Pons (tissue), 1 donor: ENCODE measurements at regions not wholly inside any gene's neighbourhood (a gene's known extent, or its start where the extent isn't known, plus 50 kb on each side); places are given as distances from the start of the nearest gene placed in this dataset.
"Not testable (repeated sequence)": the region's sequence is repeated elsewhere in the genome, so short reads cannot be mapped to it uniquely, and the experiment has no call there.

ENCODE experiments used
- DNase-seq: peaks from one replicate; pipeline ENCODE4 v3.0.0-alpha.2; 2016; ENCODE audit warnings: low spot score

DNA sequence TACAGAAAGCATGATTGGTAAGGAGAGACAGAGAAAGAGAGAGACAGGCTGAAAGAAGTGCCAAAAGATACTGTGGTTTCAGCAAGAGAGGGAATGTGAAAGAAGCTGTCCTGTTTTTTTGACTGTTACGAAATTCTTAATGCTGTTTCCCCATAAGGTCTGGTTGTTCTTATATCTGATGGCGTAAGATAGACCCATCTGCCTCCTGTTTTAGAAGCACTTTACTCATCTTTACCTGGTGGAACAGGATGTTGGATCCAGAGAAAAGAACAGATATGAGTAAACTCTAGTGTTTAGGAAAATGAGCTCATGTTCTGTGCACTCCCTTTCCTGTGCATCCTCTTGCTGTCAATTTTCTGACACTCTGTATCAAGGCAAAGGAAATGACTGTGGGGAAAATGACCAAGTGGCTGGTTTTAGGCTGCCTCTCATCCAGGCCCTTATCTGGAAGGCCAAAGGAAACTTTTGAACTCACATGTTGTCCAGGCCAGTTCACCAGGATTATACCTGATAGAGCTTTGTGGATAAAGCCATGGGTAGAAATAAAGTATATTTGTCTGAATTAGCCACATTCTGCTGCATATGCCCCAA lies 311.7 kb upstream of the HTR2C start:
- no peak for DNase-seq

DNA sequence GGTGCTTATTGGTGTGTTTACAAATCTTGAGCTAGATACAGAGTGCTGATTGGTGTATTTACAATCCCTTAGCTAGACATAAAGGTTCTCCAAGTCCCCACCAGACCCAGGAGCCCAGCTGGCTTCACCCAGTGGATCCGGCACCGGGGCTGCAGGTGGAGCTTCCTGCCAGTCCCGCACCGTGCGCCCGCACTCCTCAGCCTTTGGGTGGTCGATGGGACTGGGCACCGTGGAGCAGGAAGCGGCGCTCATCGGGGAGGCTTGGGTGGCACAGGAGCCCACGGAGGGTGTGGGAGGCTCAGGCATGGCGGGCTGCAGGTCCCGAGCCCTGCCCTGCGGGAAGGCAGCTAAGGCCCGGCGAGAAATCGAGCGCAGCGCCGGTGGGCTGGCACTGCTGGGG lies 313.5 kb upstream of the HTR2C start:
- DNase-seq = not testable (repeated sequence)

DNA sequence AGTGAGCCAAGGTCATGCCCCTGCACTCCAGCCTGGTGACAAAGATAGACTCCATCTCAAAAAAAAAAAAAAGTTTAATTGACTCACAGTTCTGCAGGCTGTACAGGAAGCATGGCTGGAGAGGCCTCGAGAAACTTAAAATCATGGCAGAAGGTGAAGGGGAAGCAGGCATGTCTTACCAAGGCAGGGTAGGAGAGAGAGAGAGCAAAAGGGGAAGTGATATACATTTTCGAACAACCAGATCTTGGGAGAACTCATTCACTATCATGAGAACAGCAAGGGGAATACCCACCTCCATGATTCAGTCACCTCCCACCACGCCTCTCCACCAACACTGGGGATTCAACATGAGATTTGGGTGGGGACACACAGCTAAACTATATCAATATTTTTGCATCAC lies 315.2 kb upstream of the HTR2C start:
- no peak for DNase-seq

DNA sequence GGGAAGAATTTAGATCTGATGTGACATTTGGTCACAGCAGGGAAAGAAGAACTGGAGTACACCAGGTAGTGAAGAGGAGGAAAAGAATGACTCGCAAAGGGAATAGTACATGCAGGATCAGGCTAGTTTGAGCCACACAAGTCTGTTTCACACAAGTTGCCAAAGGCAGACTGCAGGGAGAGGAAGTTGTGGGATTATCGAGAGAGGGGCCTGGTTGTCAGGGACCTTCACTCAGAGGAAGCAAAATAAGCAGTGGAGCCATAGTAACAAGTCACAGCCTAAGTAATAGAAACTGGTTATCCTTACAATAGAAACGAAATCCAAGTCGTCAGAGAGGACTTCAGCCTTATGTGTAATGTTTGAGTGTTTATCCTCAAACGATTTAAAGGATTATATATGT lies 316.7 kb upstream of the HTR2C start:
- DNase-seq = peak; percentile 0

DNA sequence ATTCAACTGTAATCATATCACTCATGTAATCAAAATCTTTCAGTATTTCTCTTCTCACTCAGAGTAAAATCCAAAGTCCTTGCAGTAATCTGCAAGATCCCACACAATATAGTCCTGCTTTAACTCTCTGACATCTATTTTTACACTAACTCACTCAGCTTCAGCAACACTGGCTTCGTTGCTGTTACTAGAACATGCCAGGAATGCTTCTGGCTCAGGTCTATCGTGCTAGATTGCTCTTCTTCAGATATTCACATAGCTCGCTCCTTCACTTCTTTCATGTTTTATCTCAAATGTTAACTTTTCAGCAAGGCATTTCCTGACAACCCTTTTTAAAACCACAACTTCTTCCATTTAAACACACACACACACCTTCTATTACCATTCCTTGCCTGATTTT lies 331.7 kb upstream of the HTR2C start:
- no peak for DNase-seq

DNA sequence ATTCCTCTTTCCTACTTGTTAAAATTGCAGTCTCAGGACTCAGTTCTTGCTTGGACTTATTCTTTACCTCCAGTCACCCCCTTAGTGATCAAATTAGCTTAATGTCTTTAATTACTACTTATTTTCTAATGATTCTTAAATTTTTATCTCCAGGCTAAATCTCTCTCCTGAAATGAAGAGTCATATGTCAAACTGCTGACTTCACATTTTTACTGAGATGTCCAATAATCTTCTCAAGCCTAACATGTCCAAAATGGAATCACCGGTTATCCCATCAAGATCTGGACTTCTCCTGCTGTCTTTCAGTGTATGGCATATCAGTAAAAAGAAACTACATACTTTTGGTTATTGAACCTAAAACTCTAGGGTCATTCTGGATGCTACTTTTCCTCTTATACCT lies 332.3 kb upstream of the HTR2C start:
- no peak for DNase-seq

DNA sequence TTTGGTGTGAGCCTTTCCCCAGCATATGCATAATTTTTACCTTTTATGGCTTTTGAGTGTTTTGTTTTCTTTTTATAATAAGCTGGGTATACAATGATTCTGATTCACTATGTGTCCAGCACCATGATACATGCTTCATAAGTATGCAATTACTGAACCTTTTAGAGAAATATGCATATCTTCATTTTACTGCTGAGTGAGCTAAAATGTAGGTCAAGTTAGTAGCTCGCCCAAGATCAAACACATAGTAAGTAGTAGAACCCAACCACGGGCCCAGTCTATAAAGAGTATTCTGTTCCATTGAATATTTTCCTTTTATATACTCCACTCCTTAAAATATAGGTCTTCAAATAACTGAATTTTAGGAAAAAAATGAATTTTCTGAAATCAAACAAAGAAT lies 362.4 kb upstream of the HTR2C start:
- no peak for DNase-seq

DNA sequence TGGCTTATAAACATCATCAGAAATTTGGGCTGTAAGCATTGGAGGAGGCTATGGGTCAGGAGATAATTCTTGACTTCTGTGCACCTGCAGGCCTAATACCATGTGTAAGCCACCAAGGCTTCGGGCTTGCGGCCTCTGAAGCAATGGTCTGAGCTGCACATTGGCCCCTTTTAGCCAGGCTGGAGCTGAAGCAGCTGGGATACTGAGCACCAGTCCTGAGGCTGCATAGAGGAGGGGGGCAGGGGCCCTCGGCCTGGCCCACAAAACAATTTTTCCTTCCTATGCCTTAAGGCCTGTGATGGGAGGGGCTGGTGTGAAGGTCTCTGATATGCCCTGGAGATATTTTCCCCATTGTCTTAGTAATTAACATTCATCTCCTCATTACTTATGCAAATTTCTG lies 373.0 kb upstream of the HTR2C start:
- DNase-seq = no peak

DNA sequence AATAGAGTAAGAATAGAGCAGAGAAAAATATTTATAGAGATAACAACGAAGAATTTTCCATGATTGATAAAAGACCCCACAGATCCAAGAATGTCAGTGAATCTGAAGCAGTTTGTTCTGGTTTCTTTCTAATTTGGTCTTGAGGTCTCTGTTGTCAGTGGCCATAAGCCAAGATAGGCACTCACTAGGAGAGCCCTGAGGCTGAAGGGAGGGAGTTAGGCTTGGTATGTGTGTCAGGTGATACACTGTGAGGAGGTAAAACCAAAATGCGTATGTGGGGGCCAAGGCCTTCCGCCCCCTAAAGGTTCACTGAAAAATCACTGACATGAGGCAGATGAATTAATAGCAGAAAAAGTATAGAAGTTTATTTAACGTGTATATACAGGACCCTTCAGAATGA lies 382.3 kb upstream of the HTR2C start:
- DNase-seq = no peak

DNA sequence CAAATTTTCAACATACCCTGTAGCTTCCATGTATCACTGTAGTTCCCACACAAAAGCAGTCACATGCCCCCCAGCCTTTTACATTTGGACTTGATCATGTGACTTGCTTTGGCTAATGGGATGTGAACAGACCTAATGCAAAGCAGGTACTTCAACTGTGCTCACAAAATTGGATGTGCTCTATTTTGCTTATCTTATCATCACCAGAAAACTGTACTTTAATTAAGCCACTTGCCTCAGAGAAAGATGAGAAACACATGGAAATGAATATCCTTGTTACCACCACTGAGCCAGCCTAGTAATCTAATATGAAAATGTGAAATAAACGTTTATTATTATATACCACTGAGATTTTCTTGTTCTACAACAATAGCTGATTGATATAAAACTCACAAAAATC lies 402.7 kb upstream of the HTR2C start:
- no peak for DNase-seq

DNA sequence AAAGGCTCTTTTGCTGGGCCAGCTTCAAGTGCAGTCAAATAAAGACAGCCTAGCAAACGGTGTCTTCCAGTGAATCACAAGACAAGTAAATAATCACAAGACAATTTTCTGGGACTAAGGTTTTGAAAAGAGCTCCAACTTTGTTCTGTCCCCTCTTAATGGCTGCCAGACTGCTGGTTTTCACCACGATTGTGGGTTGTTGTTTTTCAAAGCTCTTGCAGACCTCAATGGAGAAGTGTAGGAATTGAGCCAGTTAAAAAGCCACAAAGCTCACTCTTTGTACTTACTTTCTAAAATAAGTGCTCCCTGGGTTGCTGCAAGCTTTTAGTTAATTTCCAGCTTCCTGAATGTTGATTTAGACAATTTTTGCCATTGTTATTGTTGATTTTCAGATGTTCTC lies 405.8 kb upstream of the HTR2C start:
- no peak for DNase-seq

DNA sequence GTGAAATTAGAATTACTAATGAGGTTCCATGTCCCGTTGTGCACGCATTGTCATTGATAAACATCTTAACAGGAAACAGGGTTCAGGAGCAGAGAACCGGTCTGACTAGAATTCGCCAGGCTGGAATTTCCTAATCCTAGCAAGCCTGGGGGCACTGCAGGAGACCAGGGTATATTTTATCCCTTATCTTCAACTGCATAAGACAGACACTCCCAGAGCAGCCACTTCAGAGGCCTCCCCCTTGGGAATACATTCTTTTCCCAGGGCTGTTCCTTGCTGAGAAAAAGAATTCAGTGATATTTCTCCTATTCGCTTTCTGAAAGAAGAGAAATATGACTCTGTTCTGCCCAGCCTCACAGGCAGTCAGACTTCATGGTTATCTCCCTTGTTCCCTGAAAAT lies 416.6 kb upstream of the HTR2C start:
- DNase-seq = not testable (repeated sequence)

DNA sequence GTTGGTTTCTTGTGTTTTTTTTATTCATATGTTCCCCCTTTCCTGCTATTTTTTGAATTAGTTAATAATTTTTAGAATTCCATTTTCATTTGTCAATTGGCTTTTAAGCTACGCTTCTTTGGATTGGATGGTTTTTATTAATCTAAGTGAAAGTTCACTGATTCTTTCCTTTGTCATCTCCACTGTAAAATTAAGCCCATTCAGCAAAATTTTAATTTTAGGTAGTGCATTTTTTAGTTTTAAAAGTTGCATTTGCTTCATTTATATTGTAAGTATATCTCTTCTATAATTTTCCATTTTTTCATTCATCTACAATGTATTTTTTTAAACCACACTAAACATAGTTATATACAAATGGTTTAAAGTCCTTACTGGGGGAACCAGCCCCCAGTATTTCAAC lies 417.3 kb upstream of the HTR2C start:
- DNase-seq = no peak

DNA sequence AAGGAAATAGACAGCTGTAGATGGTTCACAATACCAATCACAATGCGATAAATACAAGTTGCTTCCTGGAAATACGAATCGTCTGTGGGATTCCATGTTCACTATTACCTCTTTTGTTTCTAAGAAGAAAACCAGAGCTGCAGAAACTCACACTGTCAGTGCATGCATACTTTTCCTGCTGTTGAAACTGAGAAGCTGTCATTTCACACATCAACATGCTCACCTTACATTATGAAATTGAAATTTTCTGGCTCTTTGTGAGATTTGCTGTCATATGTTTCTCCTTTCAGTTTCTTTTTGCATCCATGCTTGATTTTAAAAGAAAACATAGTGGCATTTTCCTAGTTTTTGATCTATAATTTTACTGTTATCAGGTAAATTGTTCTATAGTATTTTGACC lies 418.3 kb upstream of the HTR2C start:
- no peak for DNase-seq

DNA sequence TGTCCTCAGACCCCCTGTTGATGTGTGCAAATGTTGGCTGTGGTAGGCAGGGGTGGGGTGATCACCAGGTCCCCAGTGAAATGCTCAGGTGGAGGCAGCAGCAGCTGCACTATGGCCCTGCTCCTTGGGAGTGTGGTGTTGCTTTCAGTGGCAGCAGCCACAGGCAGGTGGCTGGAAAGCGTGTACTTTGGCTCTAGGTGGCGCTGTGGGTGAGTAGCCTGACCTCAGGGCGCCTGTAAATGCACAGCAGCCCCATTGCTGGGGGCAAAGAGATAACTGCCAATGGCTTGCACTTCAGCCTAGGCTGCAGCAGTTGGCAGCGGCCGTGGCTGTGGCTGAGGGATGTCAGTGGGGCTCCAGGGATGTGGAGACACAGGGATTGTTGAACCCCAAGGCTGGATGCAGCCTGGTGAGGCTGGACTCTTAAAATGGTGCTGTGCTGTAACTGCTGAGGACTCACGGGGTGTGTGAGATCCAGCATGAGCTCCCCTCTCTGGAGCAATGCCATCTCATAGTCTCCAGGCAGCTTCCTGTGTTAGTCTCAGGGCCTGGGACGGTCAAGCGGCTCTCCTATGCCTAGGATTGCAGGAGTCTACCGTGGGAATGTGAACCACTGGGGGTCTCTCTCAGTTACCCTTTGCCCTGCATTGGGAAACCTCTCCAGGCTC lies 421.7 kb upstream of the HTR2C start:
- no peak for DNase-seq

DNA sequence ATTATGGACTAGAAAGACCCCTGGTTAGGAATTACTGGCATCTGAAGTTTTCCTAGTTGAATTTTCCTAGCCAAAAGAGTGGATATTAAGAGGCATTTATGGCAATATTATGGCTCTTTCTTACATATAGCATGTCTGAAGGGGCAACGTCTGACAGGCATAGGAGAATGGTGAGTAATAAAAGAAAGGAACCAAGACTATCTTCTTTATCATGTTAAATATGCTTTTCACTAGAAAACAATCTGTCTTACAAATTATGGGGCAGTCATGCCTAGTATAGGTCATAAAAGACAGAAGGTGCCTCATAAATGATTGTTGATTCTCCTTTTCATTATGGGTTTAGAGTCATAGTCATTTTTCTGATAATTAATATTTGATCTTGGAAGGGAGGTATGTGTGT lies 431.1 kb upstream of the HTR2C start:
- no peak for DNase-seq

DNA sequence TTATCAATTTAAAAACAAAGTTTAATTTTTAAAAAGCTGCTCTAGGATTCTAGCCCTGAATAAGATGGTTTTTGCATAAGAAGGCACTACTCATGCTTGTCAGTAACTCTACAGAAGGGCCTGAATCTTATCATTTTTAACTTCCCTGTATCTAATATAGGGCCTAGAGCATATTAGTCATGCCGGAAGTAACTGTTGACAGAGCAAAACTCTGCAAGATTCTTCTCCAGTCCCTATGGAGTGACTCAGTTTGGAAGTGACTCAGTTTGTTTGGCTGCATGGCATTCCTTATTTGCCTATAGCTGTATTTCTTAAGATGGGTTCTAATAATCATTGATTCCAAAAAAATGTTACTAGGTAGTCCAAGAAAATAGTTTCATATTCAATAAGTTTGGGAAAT lies 431.8 kb upstream of the HTR2C start:
- DNase-seq = no peak

DNA sequence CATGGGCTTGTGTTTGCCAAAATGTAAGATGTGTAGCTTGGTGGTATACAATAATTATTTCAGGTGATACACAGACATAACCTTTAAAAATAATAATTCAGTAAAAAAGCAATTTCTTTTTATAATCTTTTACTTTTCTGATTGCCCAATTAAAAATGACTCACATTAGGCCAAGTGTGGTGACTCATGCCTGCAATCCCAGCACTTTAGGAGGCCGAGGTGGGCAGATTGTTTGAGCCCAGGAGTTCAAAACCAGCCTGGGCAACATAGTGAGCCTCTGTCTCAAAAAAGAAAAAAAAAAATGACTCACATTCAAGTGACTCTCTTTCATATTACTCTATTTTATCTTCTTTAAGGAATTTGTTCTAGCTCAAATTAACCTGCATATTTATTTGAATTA lies 449.4 kb upstream of the HTR2C start:
- no peak for DNase-seq

DNA sequence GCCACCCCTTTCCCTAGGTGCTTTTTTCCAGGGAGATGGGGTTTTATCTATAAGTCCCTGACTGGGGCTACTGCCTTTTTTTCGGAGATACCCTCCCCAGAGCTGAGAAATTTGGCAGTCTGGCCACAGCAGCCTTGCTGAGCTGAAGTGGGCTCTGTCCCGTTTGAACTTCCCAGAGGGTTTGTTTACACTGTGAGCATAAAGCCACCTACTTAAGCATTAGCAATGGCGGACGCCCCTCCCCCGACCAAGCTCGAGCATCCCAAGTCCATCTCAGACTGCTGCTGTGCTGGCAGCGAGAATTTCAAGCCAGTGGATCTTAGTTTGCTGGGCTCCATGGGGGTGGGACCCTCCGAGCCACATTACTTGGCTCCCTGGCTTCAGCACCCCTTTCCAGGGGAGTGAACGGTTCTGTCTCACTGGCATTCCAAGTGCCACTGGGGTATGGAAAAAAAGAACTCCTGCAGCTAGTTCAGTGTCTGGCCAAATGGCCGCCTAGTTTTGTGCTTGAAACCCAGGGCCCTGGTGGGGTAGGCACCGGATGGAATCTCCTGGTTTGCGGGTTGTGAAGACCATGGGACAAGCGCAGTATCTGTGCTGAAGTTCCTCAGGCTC lies 456.4 kb upstream of the HTR2C start:
- no peak for DNase-seq

DNA sequence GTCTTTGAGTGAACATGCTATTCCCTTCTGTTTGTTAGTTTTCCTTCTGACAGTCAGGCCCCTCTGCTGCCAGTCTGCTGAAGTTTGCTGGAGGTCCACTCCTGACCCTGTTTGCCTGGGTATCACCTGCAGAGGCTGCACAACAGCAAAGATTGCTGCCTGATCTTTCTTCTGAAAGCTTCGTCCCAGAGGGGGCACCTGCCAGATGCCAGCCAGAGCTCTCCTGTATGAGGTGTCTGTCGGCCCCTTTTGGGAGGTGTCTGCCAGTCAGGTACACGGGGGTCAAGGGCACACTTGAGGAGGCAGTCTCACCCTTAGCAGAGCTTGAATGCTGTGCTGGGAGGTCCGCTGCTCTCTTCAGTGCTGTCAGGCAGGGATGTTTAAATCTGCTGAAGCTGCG lies 456.9 kb upstream of the HTR2C start:
- no peak for DNase-seq

DNA sequence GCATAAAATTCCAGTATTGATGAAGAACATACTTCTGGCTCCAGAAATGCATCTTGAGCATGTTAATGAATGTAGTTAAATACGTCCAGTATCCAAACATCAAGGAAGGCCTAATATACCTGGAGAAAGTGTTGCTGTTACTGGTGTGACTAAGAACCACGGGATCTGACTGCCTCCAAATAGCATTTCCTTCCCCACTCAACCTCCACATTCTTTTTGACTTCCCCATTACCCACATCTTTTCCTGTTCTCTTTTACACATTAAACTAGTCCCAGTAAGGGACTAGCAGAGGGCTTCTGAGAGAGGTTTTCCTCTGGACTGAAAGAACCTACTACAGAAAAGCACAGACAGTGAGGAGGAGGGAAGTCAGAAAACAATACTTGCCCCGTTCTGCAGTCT lies 482.8 kb upstream of the HTR2C start:
- DNase-seq = peak; percentile 15

DNA sequence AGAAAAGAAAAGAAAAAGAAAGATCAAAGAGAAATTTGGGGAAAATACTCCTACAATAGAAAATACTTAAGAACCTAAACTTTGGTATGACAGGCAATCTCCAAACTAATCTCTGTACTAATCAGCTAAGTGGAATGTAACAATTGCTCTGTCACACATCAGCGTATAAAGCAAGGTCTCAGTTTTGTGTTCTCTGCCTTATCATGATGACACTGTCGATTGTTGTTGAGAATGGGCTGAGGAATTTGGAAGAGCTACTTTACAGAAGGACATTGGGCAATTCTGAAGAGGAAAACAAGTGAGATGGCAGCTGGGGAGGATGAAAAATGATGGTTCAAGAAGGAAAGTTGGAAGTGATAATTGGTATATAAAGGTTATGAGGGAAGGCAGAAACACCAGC lies 486.0 kb upstream of the HTR2C start:
- no peak for DNase-seq

DNA sequence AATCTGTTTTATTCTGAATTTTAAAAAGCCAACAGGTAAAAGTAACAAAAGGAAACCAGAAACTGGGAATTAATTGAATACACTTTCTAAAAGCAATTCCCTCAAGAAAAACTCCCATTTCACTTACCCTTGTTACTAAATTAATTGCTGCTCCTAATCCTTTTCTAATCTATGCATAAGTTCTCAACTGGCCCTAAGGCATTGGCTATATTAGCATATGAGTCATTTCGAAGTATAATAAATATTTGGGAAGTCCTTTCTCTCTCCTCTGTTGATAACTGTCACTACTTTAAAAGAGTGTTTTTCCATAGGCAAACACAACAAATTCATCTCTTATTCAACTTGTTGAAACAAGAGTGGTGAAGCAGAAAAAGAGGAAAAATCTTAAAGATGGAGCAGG lies 486.5 kb upstream of the HTR2C start:
- no peak for DNase-seq

DNA sequence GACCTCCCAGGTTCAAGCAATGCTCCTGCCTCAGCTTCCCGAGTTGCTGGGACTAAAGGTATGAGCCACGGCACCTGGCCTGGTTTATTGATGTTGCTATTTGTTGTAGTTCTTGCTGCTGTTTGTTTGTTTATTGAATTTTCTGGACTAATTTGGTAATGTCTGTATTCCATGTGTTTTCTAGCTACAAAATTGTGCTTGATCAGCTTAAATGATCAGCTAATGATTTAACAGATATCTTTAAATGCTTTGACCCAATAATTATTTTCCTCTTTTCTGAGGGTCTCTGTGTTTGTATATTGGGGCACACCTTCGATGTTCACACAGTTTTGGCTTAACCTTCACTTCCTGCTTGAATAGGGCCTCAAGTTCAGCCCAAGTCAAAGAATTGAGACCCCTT lies 488.1 kb upstream of the HTR2C start:
- no peak for DNase-seq
